CD4-positive, alpha-beta T cell (primary cell): ENCODE measurements at regions not wholly inside any gene's neighbourhood (a gene's known extent, or its start where the extent isn't known, plus 50 kb on each side); places are given as distances from the start of the nearest gene placed in this dataset.

Experiments used
- ATAC-seq: fragments of 200-7000 bp; cut with Tn5 transposase; one replicate; pipeline ENCODE4 v1.10.0; 2022; ENCODE audit warnings: mild to moderate bottlenecking; ENCODE audit not compliant: poor library complexity
- CTCF ChIA-PET: fragments of 350-600 bp; sonication (Branson Sonifier 250); formaldehyde crosslinking; loops from one replicate; lab custom pipeline; 2021; ENCODE audit warnings: antibody characterized with exemption, inconsistent platforms; lab: Charles Lee
- POLR2A ChIA-PET: fragments of 350-600 bp; sonication (Branson Sonifier 250); formaldehyde crosslinking; loops from one replicate; lab custom pipeline; 2021; ENCODE audit warnings: antibody characterized with exemption, inconsistent platforms; lab: Charles Lee
- DNase-seq, 14 experiments: peaks; one replicate each; pipeline ENCODE4 v3.0.0-alpha.2; 2013 to 2020; ENCODE audit warnings: mixed read lengths in 2 of 14
- H3K27ac ChIP-seq, 2 donors: one replicate each; pipeline versions ENCODE4 v1.5.1 to v1.7.0; 2013; ENCODE audit warnings: low read length in 2 of 2, low read depth in 1 of 2, mild to moderate bottlenecking in 1 of 2
- H3K27me3 ChIP-seq, 2 experiments: 1 replicate in 1 of 2; 2 replicates in 1 of 2; pipeline versions ENCODE4 v1.6.1 to v1.7.0; 2013; ENCODE audit warnings: low read length in 2 of 2, control low read depth in 1 of 2, mild to moderate bottlenecking in 1 of 2, moderate library complexity in 1 of 2; ENCODE audit not compliant: insufficient read depth in 2 of 2, control insufficient read depth in 1 of 2
- H3K36me3 ChIP-seq: one replicate; pipeline ENCODE4 v1.6.1; 2013; ENCODE audit warnings: low read length, control low read depth; ENCODE audit not compliant: insufficient read depth
- H3K4me1 ChIP-seq: one replicate; pipeline ENCODE4 v1.6.1; 2013; ENCODE audit warnings: low read length, control low read depth; ENCODE audit not compliant: insufficient read depth
- H3K4me3 ChIP-seq: one replicate; pipeline ENCODE4 v1.5.1; 2013; ENCODE audit warnings: mild to moderate bottlenecking, low read length, moderate library complexity
- H3K9me3 ChIP-seq, 2 experiments: 1 replicate in 1 of 2; 2 replicates in 1 of 2; pipeline versions ENCODE4 v1.6.1 to v1.7.0; 2013; ENCODE audit warnings: low read length in 2 of 2, mild to moderate bottlenecking in 2 of 2, control low read depth in 1 of 2, moderate library complexity in 1 of 2; ENCODE audit not compliant: control insufficient read depth in 1 of 2, insufficient read depth in 1 of 2
- H3K27ac Mint-ChIP-seq: one replicate; pipeline ENCODE4 v1.8.0; 2020; ENCODE audit warnings: mixed read lengths
- H3K27me3 Mint-ChIP-seq: one replicate; pipeline ENCODE4 v1.8.0; 2021; ENCODE audit warnings: mixed read lengths
- H3K36me3 Mint-ChIP-seq: one replicate; pipeline ENCODE4 v1.8.0; 2021; ENCODE audit warnings: low read depth, mixed read lengths
- H3K4me1 Mint-ChIP-seq: one replicate; pipeline ENCODE4 v1.8.0; 2021; ENCODE audit warnings: low read depth, mixed read lengths
- H3K4me3 Mint-ChIP-seq: one replicate; pipeline ENCODE4 v1.8.0; 2020; ENCODE audit warnings: mild to moderate bottlenecking, mixed read lengths
- H3K9me3 Mint-ChIP-seq: one replicate; pipeline ENCODE4 v1.8.0; 2020; ENCODE audit warnings: mixed read lengths
- CTCF ChIP-seq: fragments of 200-600 bp; IDR thresholded peaks from one replicate; pipeline ENCODE4 v1.8.0; 2022; ENCODE audit warnings: antibody characterized with exemption, mild to moderate bottlenecking
- intact Hi-C, 2 experiments: fragments of 100-400 bp; cut with DNase I in 1 of 2; cut with micrococcal nuclease in 1 of 2; formaldehyde crosslinking; loops; one replicate each; pipeline versions ENCODE4 v1.15.1 to v1.9.0; 2023 to 2025; cut with DNase I, micrococcal nuclease

DNA sequence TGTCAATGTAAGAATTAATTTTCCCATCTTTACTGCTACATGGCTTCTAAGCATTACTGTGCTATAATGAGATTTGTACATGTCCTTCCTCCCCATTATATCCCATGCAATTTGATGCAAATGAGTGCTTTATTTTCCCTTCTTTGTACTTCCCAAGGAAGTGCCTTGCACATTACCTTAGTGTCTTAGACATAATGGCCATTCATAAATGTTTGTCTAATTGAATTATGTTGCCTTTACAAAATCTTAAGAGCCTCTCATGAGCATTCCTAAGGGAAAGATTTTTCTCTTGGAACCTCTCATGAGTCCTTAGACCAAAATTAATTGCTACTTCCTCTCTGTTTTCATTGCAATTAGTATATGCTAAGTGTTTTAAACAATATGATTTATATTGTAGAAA, 741.7 kb downstream of the RERGL start:
- H3K4me3 ChIP-seq: no peak overlapping the region
- Mint-ChIP-seq H3K4me1 (no peaks in the 10 kb centered on the region), H3K27me3 (no peaks in the 10 kb centered on the region), H3K36me3 (no peaks in the 10 kb centered on the region), H3K9me3 (peaks cover 22% of the 10 kb centered on the region), H3K4me3 (no peak overlapping the region), H3K27ac (no peak overlapping the region)
- H3K9me3 ChIP-seq: peaks cover 0 to 4% of the 10 kb centered on the region in 2 experiments
- no peaks in the 10 kb centered on the region for H3K4me1 ChIP-seq
- no peaks in the 10 kb centered on the region for H3K27me3 ChIP-seq
- ChIA-PET CTCF (no interaction called here), POLR2A (no interaction called here)
- intact Hi-C loops: no loop called here
- DNase-seq: no peak
- no peaks in the 10 kb centered on the region for H3K36me3 ChIP-seq
- no peak for TF ChIP-seq CTCF
- H3K27ac ChIP-seq: no peak overlapping the region
- no peak for ATAC-seq

DNA sequence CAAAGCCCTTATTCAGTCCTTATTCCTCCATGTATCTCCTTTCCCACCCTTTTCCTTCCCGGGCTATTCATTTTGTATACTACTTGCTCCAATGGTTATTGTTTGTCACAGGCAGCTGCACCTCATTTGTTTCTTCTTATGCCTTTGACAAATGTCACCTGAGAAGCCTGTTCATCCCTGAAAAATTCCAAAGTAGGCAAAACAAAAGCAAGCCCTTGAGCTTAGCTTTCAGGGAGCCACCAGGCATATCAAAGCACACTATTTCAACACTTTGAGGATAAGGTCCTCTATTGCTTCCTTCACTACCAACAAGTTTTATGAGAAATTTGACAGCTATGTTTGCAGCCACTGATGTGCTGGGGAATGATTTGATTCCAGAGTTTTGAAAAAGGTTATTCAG, 738.7 kb upstream of the LMO3 start:
- TF ChIP-seq CTCF: no peak
- Histone ChIP-seq H3K36me3 (no peaks in the 10 kb centered on the region), H3K27me3 (no peaks in the 10 kb centered on the region), H3K4me1 (no peaks in the 10 kb centered on the region), H3K27ac (no peak overlapping the region), H3K9me3 (peaks cover 0 to 4% of the 10 kb centered on the region in 2 experiments), H3K4me3 (no peak overlapping the region)
- Mint-ChIP-seq H3K27ac (no peak overlapping the region), H3K27me3 (no peaks in the 10 kb centered on the region), H3K9me3 (peaks cover 24% of the 10 kb centered on the region), H3K36me3 (no peaks in the 10 kb centered on the region), H3K4me3 (no peak overlapping the region), H3K4me1 (no peaks in the 10 kb centered on the region)
- intact Hi-C loops: no loop called here
- CTCF ChIA-PET: no interaction called here
- POLR2A ChIA-PET: no interaction called here
- ATAC-seq: no peak
- no peak for DNase-seq

- Histone ChIP-seq H3K27ac (no peak overlapping the region), H3K36me3 (no peaks in the 10 kb centered on the region), H3K4me1 (no peaks in the 10 kb centered on the region), H3K27me3 (no peaks in the 10 kb centered on the region), H3K4me3 (no peak overlapping the region), H3K9me3 (peaks cover 0 to 4% of the 10 kb centered on the region in 2 experiments)
- CTCF ChIA-PET: no interaction called here
- DNase-seq (no peak), ATAC-seq (no peak)
- H3K4me1 Mint-ChIP-seq: no peaks in the 10 kb centered on the region
- H3K9me3 Mint-ChIP-seq: peaks cover 18% of the 10 kb centered on the region
- intact Hi-C loops: no loop called here
- no peak for TF ChIP-seq CTCF
- H3K4me3 Mint-ChIP-seq: no peak overlapping the region
- POLR2A ChIA-PET: no interaction called here
- no peaks in the 10 kb centered on the region for H3K27me3 Mint-ChIP-seq
- no peaks in the 10 kb centered on the region for H3K36me3 Mint-ChIP-seq
- no peak overlapping the region for H3K27ac Mint-ChIP-seq
Observed at GRCh38 chr12:17342381-17342961, 736.5 kb upstream of the LMO3 start.
